Retina (tissue), 1 donor: ENCODE measurements at regions not wholly inside any gene's neighbourhood (a gene's known extent, or its start where the extent isn't known, plus 50 kb on each side); places are given as distances from the start of the nearest gene placed in this dataset.
"Not testable (repeated sequence)": the region's sequence is repeated elsewhere in the genome, so short reads cannot be mapped to it uniquely, and the experiment has no call there.

Experiments used
- DNase-seq: peaks from one replicate; pipeline ENCODE4 v3.0.0-alpha.2; 2016

DNA sequence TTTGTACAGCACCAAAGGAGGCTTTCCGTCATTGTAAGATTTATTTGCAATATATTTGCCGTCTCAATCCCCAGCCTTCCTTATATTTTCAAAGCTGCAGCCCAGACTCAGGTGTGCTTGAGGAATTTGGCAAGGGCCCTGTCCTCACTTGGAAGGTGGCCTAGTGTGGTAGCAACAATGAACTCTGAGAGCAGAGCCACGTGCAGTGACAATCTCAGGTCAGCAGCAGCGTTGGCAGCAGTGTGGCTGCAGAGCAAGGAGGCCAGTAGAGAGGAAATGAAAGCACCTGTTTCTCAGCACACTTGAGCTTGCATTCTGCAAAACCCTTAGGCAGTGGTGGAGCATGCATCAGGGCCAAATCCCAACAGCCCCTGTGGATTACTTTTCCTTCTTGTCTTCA, 613.5 kb downstream of the RBFOX1 start:
- DNase-seq, result no peak

DNA sequence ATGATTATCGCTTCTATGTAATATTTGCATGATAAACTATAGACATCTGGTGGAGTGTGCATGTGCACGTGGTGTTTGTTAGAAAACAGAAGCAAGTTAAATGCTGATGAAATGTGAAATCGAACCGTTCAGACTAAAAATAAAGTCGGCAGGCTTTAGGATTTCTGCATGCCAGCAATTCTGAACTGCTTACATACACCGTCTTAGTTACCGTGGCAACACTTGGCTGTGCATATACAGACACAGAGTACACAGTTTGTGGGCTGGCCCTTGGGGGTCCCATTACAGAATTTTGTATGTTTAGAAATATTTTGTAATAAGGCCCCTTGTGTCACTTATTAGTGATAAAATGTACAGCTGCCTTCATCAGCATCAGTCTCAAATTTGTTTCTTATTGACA, 605.5 kb downstream of the RBFOX1 start:
- peak; percentile 37 for DNase-seq

- DNase-seq, result no peak
These were observed 588.7 kb downstream of the RBFOX1 start for GRCh38 chr16:7921345-7921744.

- DNase-seq, result no peak
These were observed 587.1 kb downstream of the RBFOX1 start for GRCh38 chr16:7919782-7920181.

DNA sequence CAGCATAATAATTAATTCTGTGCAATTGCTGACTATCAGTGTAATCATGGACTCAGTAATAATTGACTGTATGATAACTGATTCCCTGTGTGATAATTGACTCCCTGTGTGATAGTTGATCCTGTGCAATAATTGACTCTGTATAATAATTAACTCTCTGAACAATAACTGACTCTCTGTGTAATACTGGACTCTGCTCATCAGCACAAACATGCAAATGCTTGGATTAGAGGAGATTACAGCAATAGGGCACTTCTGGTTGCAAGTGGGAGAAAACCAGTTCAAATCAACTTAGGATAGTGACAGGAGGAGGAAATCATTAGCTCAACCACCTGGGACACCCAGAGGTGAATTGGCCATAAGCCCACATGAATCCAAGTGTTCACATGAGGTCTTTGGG, 582.1 kb downstream of the RBFOX1 start:
- DNase-seq, result no peak

DNA sequence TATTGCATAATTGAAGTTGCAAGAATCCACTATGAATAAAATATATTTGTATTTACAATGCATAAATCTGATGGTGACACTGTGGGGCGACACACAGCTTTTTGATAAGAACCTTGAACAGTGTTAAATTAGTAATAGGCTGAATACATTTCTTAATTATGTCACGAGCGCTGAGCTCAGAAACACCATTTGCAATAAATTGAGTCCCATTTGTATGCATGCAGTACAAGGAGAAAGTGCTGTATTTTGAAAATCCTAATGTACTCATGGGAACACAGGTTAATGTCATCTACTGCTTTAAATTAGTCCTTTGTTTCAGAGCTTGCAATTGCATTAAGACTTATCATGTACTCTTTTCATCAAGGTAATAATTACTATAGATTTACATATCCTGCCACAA, 579.5 kb downstream of the RBFOX1 start:
- no peak for DNase-seq

DNA sequence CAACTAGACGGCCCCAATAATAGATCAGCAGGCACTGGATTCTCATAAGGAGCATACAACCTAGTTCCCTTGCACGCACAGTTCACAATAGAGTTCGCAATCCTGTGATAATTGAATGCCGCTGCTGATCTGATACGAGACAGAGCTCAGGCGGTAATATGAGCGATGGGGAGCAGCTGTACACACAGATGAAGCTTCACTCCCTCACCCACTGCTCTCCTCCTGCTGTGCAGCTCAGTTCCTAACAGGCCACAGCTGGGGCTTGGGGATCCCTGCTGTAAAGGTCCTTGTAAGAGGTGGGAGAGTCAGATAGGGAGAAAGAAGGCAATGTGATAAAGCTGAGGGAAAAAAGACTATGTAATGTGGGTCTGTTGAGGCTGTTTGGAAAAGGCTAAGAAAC, 577.5 kb downstream of the RBFOX1 start:
- no peak for DNase-seq

DNA sequence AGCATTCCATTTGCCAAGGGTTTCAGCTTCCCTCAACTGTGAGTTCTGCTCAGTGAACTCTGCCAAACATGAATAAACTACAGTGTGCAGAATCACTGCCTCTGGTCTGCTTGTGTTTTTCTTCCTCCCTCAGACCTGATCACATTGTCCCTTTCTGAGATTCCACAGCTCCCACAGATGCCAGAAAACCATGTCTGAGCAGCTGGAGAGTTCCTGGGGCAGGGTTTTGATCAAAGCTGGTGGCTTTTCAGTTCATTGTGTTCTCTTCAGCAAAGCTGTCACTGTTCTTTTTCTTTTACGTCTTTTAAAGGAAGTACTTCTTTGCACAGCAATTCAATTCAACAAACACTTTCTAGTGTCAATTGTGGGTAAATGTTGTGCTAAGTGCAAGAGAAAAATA, 555.8 kb downstream of the RBFOX1 start:
- peak; percentile 11 for DNase-seq

GRCh38 chr16:7887316-7887715, 554.7 kb downstream of the RBFOX1 start:
- no peak for DNase-seq

GRCh38 chr16:7871979-7872378, 539.3 kb downstream of the RBFOX1 start:
- no peak for DNase-seq

- DNase-seq, result no peak
These were observed 538.7 kb downstream of the RBFOX1 start for GRCh38 chr16:7871371-7871770.

GRCh38 chr16:7867831-7868230, 535.2 kb downstream of the RBFOX1 start:
- DNase-seq, result no peak

- DNase-seq, result no peak
These were observed 533.5 kb downstream of the RBFOX1 start for GRCh38 chr16:7866144-7866543.

DNA sequence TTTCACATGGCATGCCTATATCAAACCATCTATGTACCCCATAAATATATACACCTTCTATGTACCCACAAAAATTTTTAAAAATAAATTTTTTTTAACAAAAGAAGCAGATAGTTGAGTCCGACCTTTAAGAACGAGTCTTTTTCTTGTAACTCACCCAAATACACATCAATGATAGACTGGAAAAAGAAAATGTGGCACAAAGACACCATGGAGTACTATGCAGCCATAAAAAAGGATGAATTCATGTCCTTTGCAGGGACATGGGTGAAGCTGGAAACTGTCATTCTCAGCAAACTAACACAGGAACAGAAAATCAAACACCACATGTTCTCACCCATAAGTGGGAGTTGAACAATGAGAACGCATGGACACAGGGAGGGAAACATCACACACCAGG, 532.7 kb downstream of the RBFOX1 start:
- DNase-seq, result not testable (repeated sequence)

DNA sequence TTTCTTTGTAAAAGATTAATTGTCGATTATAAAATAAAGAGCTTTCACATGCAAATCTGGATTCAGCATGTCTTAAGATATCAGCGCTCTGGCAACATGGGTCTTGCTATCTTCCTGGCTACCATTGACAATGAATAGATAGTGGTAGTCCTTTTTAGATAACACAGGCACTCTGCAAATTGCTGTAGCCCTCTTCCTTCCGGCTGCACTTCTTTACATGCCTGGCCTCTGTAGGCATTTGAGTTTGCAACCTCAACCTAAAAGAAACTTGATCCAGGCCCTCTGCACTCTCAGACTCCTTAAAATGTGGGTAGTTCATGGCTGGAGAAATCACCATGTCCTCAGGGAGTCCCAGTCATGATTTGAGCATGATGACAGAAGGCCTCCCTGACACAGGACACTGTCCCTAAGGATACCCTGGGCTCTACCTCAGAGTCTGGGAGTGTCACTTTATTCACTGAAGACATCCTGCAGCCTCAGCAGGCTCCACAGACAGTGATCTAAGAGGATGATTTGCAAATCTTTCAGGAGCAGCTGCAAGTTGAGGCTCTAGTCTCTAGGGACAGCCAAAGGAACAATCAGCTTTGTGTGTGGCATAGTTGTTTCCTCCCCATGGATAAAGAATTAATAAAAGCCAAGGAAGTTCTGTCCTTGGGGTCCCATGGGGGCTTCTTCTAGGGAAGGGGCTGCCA, 529.4 kb downstream of the RBFOX1 start:
- DNase-seq, result no peak

DNA sequence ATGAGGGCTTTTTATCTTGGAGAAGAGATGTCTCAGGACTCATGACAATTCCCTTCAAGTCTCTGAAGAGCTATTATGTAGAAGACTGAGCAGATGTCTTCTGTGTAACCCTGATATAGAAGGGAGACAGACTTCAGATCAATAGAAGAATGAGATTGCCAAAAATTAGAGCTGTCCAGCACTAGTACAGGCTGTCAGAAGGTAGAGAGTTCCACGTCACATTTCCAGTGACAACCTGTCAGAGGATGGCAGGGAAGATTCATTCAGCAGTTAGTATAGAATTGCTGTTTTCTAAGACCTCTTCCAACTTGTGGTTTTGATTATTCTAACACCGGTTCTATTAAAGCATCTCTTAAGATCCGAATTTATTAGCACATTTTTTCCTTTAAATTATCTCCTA, 520.6 kb downstream of the RBFOX1 start:
- no peak for DNase-seq

DNA sequence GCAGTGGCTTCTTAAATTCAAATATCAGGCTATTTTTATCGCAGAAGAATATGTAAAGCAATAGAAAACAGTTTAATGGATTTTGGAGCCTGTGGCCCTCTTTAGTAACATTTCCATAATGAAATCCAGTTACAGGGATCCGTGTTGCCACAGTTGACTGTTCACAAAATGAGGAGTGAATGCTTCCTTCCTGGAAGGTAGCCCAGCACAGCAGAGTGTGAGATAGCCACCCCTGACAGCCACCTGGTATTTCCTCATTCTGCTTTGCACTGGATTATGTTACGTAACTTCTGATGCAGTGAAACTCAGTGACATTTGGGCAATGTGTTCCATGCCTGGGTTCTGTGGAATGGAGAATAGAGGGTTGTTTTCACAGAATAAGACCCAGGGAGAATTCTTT, 517.2 kb downstream of the RBFOX1 start:
- no peak for DNase-seq

DNA sequence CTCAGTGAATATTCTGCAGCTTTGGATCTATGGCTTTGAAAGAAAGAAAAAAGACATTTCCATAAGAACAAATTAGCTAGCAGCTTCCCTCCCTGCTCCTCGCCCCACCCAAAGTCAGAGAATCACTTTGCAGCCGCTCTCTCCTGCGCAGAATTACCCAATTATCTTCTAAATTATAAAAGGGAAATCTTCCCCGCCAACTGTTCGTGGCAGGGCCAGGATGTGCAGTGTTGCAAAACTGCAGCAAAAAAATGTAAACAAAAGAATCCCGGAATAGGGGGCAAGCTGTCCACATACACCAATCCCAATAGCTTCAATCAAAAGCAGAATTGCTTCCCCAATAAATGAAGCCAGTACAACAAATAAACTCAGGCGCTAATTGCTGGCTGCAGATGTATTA, 510.6 kb downstream of the RBFOX1 start:
- DNase-seq, result peak; percentile 58

- DNase-seq, result no peak
These were observed 506.9 kb downstream of the RBFOX1 start for GRCh38 chr16:7839568-7839967.

DNA sequence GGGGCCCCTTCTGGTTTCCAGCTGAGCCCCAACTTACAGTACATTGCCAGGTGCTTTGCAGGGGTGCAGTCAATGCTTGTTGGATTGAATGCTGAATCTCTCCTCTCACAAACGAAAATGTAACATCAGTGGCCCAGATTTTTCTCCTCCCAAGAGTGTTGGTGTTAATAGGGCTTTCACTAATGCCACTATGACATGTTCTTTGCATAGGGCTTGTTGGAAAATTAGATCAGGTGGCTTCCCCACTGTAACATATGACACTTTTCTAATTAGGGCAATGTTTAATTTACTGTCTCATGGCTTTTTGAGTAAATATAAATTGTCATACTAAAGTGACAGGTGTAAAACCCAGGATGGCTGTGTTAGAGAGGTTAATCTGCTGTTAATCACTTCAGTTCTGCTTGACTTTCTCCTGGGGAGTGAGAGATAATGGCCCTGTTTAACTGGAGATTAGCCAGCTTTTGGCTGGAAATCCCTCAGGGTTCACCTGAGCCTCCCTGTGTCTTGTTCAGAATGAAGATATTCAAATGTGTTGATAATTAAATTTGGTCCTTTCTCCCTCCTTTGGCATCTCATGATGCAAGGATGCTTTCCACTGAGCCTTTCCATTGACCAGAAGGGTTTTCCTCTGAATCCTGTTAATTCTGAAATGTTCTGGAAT, 502.3 kb downstream of the RBFOX1 start:
- no peak for DNase-seq

- DNase-seq, result no peak
These were observed 488.2 kb downstream of the RBFOX1 start for GRCh38 chr16:7820816-7821215.

DNA sequence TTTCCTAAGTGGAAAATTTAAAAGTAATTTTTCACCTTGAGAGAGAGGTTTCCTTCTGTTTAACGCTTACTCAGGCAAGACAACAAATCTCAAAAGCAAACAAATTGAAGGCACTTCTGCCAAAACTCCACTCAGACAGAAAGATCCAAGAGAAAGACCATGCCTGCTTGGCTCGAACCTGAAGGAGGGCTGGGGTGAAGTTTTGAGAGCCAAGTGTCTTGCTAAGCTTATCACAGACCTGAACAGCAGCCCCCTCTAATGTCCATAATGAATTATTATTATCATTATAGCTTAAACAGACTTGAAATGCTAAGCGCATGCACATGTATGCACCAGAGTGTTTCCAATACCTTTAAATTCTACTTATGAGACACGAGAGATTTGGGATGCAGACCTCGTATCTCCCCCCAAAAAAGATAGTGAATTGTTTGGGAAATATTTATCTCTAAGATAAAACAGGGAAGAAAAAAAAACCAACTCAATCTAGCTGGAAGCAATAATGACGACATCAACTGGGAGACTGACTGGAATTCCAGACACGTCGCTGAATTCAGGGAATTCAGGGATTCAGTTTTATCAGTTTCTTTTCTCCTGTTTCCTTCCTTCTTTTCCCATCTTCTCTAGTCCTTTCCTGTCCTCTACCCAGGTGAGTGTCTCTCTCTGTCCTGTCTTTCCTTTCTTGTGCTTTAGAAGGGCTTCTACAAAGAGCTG, 473.2 kb downstream of the RBFOX1 start:
- no peak for DNase-seq

DNA sequence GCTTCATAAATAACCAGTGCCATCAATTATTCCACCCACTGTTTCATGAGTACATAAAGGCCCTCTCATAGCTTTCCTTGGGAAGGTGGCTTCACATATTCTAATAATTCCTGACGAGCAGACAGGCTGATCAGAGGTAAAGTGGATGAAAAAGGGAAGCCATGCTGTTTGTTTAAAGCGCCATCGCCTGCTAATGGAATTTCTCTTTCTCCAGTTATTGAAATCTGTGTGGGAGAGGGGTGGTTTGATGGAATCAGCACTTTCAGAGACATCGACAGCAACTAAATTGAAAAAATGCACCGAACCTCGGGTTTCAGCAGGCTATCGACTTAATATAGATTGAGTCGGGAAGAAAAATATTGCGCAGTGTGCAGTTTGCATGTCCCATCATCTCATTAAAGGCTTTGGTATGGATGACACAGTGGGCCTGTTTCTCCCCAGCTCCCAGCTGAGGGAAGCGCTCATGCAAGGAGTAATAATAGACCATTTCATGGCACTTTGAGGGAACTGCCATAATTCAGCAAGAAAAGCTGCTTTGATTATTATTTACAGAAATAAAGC, 472.1 kb downstream of the RBFOX1 start:
- no peak for DNase-seq

DNA sequence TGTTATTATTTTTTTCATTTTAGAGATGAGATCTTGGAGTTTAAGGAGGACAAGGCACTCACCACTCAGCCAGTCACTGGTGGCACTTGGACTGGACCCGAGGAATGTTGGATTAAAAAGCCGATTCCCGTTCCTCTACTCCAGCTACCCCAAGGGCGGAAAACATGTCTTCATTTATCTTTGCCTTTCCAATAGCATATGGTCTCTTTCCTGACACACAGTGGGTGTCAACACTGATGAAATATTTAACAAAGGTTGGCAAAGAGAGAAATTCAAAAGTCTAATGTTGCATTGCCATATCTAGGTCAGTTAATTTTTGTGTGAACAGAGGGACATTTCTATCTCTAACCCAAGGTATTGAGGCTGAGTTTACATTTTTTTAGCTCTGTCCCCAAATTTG, 459.7 kb downstream of the RBFOX1 start:
- DNase-seq, result no peak
